ENCODE measurements at regions not wholly inside any gene's neighbourhood (a gene's known extent, or its start where the extent isn't known, plus 50 kb on each side); places are given as distances from the start of the nearest gene placed in this dataset.
A peak's percentile ranks its signal among the peaks of the same experiment; 100 is the strongest.

- no peak for TF ChIP-seq CTCF (conservative IDR thresholded peaks at IDR 0.05; ENCODE audit: low read depth, low read length)
- no peak overlapping the region for H3K4me3 ChIP-seq (ENCODE audit: low read depth, low read length)
- no peak for DNase-seq (ENCODE audit: low read depth)
Measured at GRCh38 chr11:97514446-97514845, 1124.6 kb downstream of the JRKL start.

- DNase-seq (ENCODE audit: low read depth): no peak
- TF ChIP-seq CTCF (conservative IDR thresholded peaks at IDR 0.05; ENCODE audit: low read depth, low read length): peak; percentile 27
- H3K4me3 ChIP-seq (ENCODE audit: low read depth, low read length): no peak overlapping the region
Measured at GRCh38 chr11:97516688-97517087, 1126.9 kb downstream of the JRKL start.

GRCh38 chr11:97525273-97525672 lies 1135.5 kb downstream of the JRKL start:
- TF ChIP-seq CTCF (conservative IDR thresholded peaks at IDR 0.05; ENCODE audit: low read depth, low read length): no peak
- H3K4me3 ChIP-seq (ENCODE audit: low read depth, low read length): no peak overlapping the region
- peak; percentile 13 for DNase-seq (ENCODE audit: low read depth)

GRCh38 chr11:97537407-97538150 lies 1147.8 kb downstream of the JRKL start:
- no peak for TF ChIP-seq CTCF (conservative IDR thresholded peaks at IDR 0.05; ENCODE audit: low read depth, low read length)
- no peak for DNase-seq (ENCODE audit: low read depth)
- no peak overlapping the region for H3K4me3 ChIP-seq (ENCODE audit: low read depth, low read length)

- DNase-seq (ENCODE audit: low read depth): peak; percentile 69
- no peak for TF ChIP-seq CTCF (conservative IDR thresholded peaks at IDR 0.05; ENCODE audit: low read depth, low read length)
- no peak overlapping the region for H3K4me3 ChIP-seq (ENCODE audit: low read depth, low read length)
Measured at GRCh38 chr11:97544431-97544830, 1154.6 kb downstream of the JRKL start.

- no peak for TF ChIP-seq CTCF (conservative IDR thresholded peaks at IDR 0.05; ENCODE audit: low read depth, low read length)
- H3K4me3 ChIP-seq (ENCODE audit: low read depth, low read length): no peak overlapping the region
- DNase-seq (ENCODE audit: low read depth): no peak
Measured at GRCh38 chr11:97548280-97548679, 1158.5 kb downstream of the JRKL start.

- DNase-seq (ENCODE audit: low read depth): peak; percentile 60
- peak; percentile 60 for TF ChIP-seq CTCF (conservative IDR thresholded peaks at IDR 0.05; ENCODE audit: low read depth, low read length)
Measured at GRCh38 chr11:97557399-97557798, 1167.6 kb downstream of the JRKL start.

More at GRCh38 chr11:97557399-97557798, 1167.6 kb downstream of the JRKL start:
- H3K4me3 ChIP-seq (ENCODE audit: low read depth, low read length): no peak overlapping the region
